Suppressor macrophage (primary cell): ENCODE measurements at regions not wholly inside any gene's neighbourhood (a gene's known extent, or its start where the extent isn't known, plus 50 kb on each side); places are given as distances from the start of the nearest gene placed in this dataset.
"Not testable (repeated sequence)": the region's sequence is repeated elsewhere in the genome, so short reads cannot be mapped to it uniquely, and the experiment has no call there.

ENCODE experiments used
- DNase-seq, 4 experiments: peaks; one replicate each; pipeline ENCODE4 v3.0.0-alpha.2; 2020 to 2022

- peak; percentile 83 to 91 (median 89) for DNase-seq
Measured at GRCh38 chr11:36744375-36745168, 146.5 kb upstream of the RAG2 start.

DNA sequence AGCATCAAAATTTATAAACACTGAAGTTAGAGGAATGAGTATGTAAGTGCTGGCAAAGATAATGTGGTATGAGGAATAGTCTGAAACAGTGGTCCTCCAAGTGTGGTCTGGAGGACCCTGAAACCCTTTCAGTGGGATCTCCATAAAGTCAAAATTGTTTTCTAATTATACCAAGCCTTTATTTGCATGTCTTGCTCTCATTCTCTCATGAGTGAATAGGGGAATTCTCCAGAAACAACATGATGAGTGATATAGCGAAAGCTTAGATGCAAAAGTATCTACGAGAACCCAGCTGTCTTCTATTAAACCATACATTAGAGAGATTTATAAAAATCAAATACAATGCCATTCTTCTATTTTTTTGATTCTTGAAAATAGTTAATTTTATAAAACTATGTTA is 145.0 kb upstream of the RAG2 start:
- DNase-seq, result no peak

DNA sequence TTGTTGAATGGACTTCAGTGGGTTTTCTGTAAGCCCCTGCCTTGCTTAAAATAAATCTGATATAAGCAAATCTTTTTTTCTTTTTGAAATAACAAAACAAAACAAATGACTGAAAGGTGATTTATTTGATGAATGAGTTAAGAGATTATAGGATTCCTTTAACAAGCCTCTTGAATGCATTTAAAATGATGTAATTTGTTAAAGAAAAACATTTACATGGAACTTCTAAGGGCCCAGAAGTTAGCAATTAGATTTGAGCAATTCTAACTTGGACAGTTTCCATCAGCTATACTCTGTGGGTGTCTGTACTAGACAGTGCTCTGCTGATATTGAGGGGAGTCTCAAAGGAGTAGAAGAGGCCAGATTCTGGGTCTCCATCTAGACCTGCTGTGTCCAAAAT is 143.5 kb upstream of the RAG2 start:
- DNase-seq, result no peak

DNA sequence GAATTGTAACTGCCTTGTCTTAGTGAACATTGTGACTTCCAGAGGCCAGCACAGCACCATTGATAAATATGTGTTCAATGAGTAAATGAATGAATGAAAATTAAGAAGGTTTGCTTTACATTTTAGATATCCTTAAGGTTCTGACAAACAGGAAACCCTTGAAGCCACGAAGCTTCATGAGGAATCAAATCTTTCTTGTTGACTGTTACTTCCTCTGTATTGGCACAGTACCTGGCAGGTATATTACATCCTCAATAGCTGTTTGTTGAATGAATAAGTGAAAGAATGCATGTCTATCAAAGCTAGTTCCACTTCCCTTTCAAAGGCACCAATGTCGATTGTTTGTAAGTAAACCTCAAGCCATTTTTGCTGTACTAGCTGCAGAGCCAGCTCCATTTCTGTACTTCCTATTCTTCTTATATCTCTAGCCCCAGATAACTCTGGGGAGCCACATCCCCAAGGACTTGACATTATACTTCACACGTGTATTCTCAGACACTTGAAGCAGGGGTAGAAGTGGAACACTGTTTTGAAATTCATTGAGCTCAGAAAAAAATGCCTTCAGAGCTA is 140.3 kb upstream of the RAG2 start:
- peak in 2 of 4 experiments; percentile 35 to 52 for DNase-seq

- DNase-seq, result no peak
Measured at GRCh38 chr11:36736103-36736502, 138.1 kb upstream of the RAG2 start.

DNA sequence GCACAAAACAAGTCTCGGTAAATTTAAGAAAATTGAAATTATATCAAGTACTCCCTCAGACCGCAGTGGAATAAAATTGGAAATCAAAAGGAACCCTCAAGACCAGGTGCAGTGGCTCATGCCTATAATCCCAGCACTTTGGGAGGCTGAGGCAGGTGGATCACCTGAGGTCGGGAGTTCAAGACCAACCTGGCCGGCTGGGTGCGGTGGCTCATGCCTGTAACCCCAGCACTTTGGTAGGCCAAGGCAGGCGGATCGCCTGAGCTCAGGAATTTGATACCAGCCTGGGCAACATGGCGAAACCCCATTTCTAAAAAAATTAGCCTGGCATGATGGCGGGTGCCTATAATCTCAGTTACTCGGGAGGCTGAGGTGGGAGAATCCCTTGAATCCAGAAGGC is 135.7 kb upstream of the RAG2 start:
- not testable (repeated sequence) for DNase-seq

GRCh38 chr11:36730761-36731160 is 132.7 kb upstream of the RAG2 start:
- DNase-seq, result no peak

GRCh38 chr11:36729825-36730224 is 131.8 kb upstream of the RAG2 start:
- no peak for DNase-seq

GRCh38 chr11:36726420-36726819 is 128.4 kb upstream of the RAG2 start:
- no peak for DNase-seq

- peak; percentile 33 to 78 (median 56) for DNase-seq
Measured at GRCh38 chr11:36724742-36725385, 126.8 kb upstream of the RAG2 start.

GRCh38 chr11:36722421-36722820 is 124.4 kb upstream of the RAG2 start:
- DNase-seq, result peak in 3 of 4 experiments; percentile 22 to 56 (median 51)

DNA sequence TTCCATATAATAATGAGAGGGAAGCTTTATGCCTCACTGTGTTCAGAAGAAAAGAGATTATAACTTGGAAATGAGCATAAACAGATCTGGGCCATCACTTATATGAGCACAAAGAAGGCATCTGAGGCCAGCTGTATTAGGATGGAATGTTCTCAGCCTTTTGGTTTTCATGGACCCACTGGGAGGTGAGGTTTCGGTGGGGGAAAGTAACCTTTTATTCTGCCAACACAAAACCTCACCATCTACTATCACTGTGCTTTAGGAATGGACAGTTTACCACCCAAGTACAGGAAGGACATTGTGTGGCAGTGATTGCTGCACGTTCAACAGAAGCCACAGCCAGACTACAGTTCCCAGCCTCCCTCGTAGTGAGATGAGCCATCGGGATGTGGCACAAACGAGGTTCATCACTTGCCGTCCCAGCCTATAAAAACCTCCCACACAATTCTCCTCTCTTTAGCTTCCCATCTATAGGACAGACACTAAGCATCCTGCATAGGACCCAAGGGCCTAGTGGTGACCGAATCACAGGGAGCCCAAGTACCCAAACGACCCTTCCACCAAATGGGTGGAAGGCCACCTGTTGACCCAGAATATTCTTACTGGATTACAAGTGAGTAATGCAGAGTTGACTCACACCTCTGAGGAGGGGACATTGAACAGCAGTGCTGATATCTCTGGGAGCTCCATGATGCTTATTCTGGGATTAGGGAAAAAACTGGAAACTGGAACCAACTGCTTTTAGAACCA is 121.5 kb upstream of the RAG2 start:
- no peak for DNase-seq

- DNase-seq, result no peak
Measured at GRCh38 chr11:36718451-36718850, 120.4 kb upstream of the RAG2 start.

DNA sequence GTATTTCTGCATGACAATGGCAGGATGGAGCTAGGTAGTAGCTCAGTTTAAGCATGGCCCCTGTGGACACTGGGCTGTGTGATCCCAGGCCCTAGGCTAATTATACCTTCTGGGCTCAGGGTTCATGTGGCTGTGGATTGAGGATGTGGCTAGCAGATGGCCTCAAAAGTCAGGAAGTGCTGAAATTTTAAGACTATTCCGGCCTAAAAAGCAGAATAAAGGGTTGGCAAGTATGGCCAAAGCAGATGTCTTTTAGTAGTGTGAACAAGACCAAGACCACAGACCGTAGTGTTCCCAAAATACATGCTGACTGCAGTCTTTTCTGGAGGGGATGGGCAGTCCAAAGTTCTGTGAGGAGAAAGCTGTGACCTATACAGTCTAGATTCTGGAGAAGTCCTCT is 115.7 kb upstream of the RAG2 start:
- DNase-seq, result peak; percentile 59 to 82 (median 69)

DNA sequence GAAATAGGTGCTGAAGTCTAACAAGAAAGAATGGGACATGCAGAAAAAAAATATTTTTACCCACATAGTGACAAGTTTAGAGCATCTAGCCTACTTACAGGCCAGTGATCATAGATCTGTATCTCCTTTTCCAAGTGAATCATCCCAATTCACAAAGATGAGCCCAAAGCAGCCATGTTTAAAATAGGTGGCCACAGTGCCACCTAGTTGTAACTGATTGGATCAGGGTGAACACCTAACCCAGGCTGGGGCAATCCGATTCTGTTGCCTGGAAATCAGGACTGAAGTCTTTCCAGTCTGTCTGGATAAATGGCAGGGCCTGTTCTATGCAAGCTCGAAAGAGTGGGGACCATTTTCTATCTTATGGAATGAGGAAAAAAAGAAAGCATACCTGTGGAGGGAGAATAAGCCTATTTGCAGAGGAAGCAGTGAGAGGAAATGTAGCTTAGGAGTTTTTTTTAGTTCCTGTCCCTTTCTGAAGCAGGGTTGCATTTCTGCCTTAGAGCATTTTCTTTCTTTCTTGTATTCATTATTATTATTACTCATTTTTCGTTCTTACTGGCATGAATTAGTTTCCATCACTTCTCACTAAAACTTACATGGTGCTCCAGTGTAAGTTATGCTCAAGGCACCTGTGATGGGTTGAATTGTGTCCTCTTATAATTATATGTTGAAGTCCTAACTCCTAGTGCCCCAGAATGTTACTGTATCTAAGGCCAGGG is 113.2 kb upstream of the RAG2 start:
- no peak for DNase-seq
